DND-41 (cell line): ENCODE measurements at regions not wholly inside any gene's neighbourhood (a gene's known extent, or its start where the extent isn't known, plus 50 kb on each side); places are given as distances from the start of the nearest gene placed in this dataset.

Source experiments
- CTCF ChIP-seq: IDR thresholded peaks from 2 replicates; pipeline ENCODE4 v1.5.1; 2012; ENCODE audit warnings: borderline replicate concordance, low read length, moderate library complexity, mild to moderate bottlenecking; ENCODE audit not compliant: poor library complexity, severe bottlenecking; ENCODE audit errors: extremely low read depth
- EZH2 ChIP-seq: IDR thresholded peaks from 3 replicates; pipeline ENCODE4 v1.6.1; 2012; ENCODE audit warnings: borderline replicate concordance, low read depth, mild to moderate bottlenecking, moderate library complexity, low read length, inconsistent platforms; ENCODE audit not compliant: severe bottlenecking

GRCh38 chr3:31004025-31004678 lies 109.7 kb upstream of the GADL1 start:
- no peak for TF ChIP-seq CTCF
- no peak for TF ChIP-seq EZH2
